ENCODE measurements at regions not wholly inside any gene's neighbourhood (a gene's known extent, or its start where the extent isn't known, plus 50 kb on each side); places are given as distances from the start of the nearest gene placed in this dataset.
"Not testable (repeated sequence)": the region's sequence is repeated elsewhere in the genome, so short reads cannot be mapped to it uniquely, and the experiment has no call there.

DNA sequence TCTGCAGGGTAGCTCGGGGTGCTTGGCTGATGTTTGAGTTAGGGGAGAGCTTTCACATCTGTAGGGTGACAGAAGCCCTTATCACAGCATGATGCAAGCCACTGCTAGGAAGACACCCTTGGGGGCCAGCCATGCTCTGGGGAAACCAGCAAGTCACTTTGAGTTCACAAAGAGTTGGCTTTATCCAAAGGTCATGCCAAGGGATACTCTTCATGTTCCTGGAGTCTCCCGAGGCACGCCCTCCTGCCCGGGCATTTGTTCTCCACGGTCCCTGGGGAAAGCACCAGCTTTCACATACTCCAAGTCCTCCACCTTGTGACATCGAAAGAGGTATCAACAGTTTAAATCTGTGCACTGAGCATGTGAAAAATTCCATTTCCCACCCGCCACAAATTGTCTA is 227.7 kb downstream of the VAPA start:
- no peaks in the 10 kb centered on the region for H3K9me3 ChIP-seq (ENCODE audit: control insufficient read depth, insufficient read depth, low read depth, low read length)
- H3K36me3 ChIP-seq (ENCODE audit: control insufficient read depth, insufficient read depth, low read length): no peaks in the 10 kb centered on the region
- no peak overlapping the region for H3K27ac ChIP-seq (ENCODE audit: low read depth, low read length)
- peaks cover 33% of the 10 kb centered on the region for H3K4me1 ChIP-seq (ENCODE audit: control insufficient read depth, insufficient read depth, low read length)
- no peak overlapping the region for H3K9ac ChIP-seq (ENCODE audit: low read length)
- H3K27me3 ChIP-seq (ENCODE audit: control insufficient read depth, insufficient read depth, low read length): no peaks in the 10 kb centered on the region
- H3K4me3 ChIP-seq (ENCODE audit: low read depth, low read length): no peak overlapping the region

- no peak overlapping the region for H3K4me3 ChIP-seq (ENCODE audit: low read depth, low read length)
- no peaks in the 10 kb centered on the region for H3K27me3 ChIP-seq (ENCODE audit: control insufficient read depth, insufficient read depth, low read length)
- H3K27ac ChIP-seq (ENCODE audit: low read depth, low read length): no peak overlapping the region
Observed at GRCh38 chr18:10142056-10142455, 228.2 kb downstream of the VAPA start.

GRCh38 chr18:10142496-10143160 is 228.8 kb downstream of the VAPA start:
- Histone ChIP-seq H3K27ac (ENCODE audit: low read depth, low read length) (no peak overlapping the region), H3K27me3 (ENCODE audit: control insufficient read depth, insufficient read depth, low read length) (no peaks in the 10 kb centered on the region)

More at GRCh38 chr18:10142056-10142455, 228.2 kb downstream of the VAPA start:
- Histone ChIP-seq H3K36me3 (ENCODE audit: control insufficient read depth, insufficient read depth, low read length) (no peaks in the 10 kb centered on the region), H3K4me1 (ENCODE audit: control insufficient read depth, insufficient read depth, low read length) (peaks cover 33% of the 10 kb centered on the region), H3K9me3 (ENCODE audit: control insufficient read depth, insufficient read depth, low read depth, low read length) (no peaks in the 10 kb centered on the region), H3K9ac (ENCODE audit: low read length) (no peak overlapping the region)

DNA sequence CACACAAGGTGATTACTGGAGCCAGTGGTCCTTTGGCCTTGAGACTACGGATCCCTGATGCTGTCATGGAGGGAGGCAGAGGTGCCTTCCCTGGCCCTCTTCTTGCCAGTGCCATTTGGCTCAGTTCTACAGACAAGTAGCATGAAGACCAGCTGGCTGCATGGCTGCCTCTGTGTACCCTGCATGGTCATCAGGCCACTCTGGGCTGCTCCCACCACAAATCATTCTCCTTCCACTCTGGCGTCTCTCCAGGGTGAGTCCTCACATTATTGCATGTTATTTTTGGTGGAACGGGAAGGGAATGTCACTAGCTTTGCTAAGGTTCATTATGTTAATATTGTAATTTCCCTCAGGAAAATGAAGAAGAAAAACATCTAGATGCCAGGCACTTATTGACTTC is 229.8 kb downstream of the VAPA start:
- Histone ChIP-seq H3K9ac (ENCODE audit: low read length) (no peak overlapping the region), H3K27ac (ENCODE audit: low read depth, low read length) (no peak overlapping the region), H3K4me3 (ENCODE audit: low read depth, low read length) (no peak overlapping the region), H3K27me3 (ENCODE audit: control insufficient read depth, insufficient read depth, low read length) (no peaks in the 10 kb centered on the region), H3K9me3 (ENCODE audit: control insufficient read depth, insufficient read depth, low read depth, low read length) (no peaks in the 10 kb centered on the region), H3K36me3 (ENCODE audit: control insufficient read depth, insufficient read depth, low read length) (no peaks in the 10 kb centered on the region), H3K4me1 (ENCODE audit: control insufficient read depth, insufficient read depth, low read length) (peaks cover 33% of the 10 kb centered on the region)

More at GRCh38 chr18:10142496-10143160, 228.8 kb downstream of the VAPA start:
- H3K36me3 ChIP-seq (ENCODE audit: control insufficient read depth, insufficient read depth, low read length): no peaks in the 10 kb centered on the region
- no peaks in the 10 kb centered on the region for H3K9me3 ChIP-seq (ENCODE audit: control insufficient read depth, insufficient read depth, low read depth, low read length)
- no peak overlapping the region for H3K4me3 ChIP-seq (ENCODE audit: low read depth, low read length)
- no peak overlapping the region for H3K9ac ChIP-seq (ENCODE audit: low read length)
- H3K4me1 ChIP-seq (ENCODE audit: control insufficient read depth, insufficient read depth, low read length): peaks cover 33% of the 10 kb centered on the region

- Histone ChIP-seq H3K9me3 (ENCODE audit: control insufficient read depth, insufficient read depth, low read depth, low read length) (no peaks in the 10 kb centered on the region), H3K27me3 (ENCODE audit: control insufficient read depth, insufficient read depth, low read length) (no peaks in the 10 kb centered on the region), H3K27ac (ENCODE audit: low read depth, low read length) (no peak overlapping the region), H3K9ac (ENCODE audit: low read length) (no peak overlapping the region), H3K4me1 (ENCODE audit: control insufficient read depth, insufficient read depth, low read length) (peaks cover 23% of the 10 kb centered on the region), H3K4me3 (ENCODE audit: low read depth, low read length) (no peak overlapping the region), H3K36me3 (ENCODE audit: control insufficient read depth, insufficient read depth, low read length) (no peaks in the 10 kb centered on the region)
Observed at GRCh38 chr18:10145546-10145945, 231.7 kb downstream of the VAPA start.

- Histone ChIP-seq H3K27ac (ENCODE audit: low read depth, low read length) (no peak overlapping the region), H3K36me3 (ENCODE audit: control insufficient read depth, insufficient read depth, low read length) (no peaks in the 10 kb centered on the region), H3K9me3 (ENCODE audit: control insufficient read depth, insufficient read depth, low read depth, low read length) (no peaks in the 10 kb centered on the region)
Observed at GRCh38 chr18:10147226-10147625, 233.4 kb downstream of the VAPA start.

DNA sequence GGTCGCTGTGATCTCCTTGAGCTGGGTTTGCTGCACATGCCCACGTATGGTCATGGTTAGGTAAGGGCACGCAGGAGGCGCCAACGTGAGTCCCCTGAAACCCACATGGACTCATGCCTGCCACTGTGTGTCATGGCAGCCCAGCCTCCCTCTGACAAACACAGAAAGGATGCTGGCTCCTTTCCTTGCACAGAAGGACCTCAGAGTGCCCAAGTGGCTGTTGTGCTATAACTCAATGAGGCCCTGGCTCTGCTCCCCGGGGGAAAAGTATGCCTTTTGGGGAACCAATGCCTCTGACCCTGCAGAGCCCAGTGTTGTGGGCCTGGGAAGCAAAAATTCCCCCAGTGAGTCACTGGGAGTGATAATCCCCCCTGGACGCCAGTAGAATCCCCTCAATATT is 233.9 kb downstream of the VAPA start:
- Histone ChIP-seq H3K27ac (ENCODE audit: low read depth, low read length) (no peak overlapping the region), H3K9me3 (ENCODE audit: control insufficient read depth, insufficient read depth, low read depth, low read length) (no peaks in the 10 kb centered on the region), H3K36me3 (ENCODE audit: control insufficient read depth, insufficient read depth, low read length) (no peaks in the 10 kb centered on the region), H3K27me3 (ENCODE audit: control insufficient read depth, insufficient read depth, low read length) (no peaks in the 10 kb centered on the region), H3K4me3 (ENCODE audit: low read depth, low read length) (no peak overlapping the region), H3K9ac (ENCODE audit: low read length) (no peak overlapping the region), H3K4me1 (ENCODE audit: control insufficient read depth, insufficient read depth, low read length) (peaks cover 6% of the 10 kb centered on the region; the same call in 1 of the 2 replicates)

More at GRCh38 chr18:10147226-10147625, 233.4 kb downstream of the VAPA start:
- Histone ChIP-seq H3K27me3 (ENCODE audit: control insufficient read depth, insufficient read depth, low read length) (no peaks in the 10 kb centered on the region), H3K9ac (ENCODE audit: low read length) (no peak overlapping the region), H3K4me3 (ENCODE audit: low read depth, low read length) (no peak overlapping the region), H3K4me1 (ENCODE audit: control insufficient read depth, insufficient read depth, low read length) (peaks cover 6% of the 10 kb centered on the region; the same call in 1 of the 2 replicates)

DNA sequence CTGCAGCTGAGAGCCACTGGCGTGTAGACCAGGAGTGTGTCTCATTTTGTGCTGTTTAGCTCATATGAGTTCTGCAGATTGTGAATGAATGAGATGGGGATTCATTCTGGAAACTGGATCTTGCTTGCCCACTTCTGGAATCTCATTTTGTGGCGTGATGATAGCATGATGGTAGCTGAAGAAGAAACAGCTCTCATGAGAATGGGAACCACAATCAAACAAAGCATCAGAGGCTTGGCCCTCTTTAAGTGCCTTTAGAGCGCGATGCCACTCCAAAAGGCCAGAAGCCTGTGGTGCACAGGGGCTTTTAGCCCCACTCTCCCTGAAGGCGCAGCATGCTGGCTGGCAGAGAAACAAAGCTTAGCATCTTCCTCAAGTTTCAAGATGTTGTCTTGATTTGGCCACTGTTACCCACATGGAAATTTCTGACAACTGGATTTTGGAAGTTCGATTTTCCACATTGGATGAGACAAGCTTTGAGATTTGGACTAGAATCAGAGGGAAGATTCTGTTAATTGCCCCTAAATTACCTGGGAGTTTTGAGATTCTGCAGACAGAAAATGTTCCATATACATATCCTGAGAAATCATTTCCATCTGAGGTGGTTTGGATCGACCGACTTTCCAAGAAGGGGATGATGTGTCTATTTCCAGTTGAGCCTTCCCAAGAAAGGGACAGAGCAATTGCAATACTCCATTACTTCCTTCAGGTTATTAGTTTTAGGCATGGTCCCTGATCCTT is 234.5 kb downstream of the VAPA start:
- H3K36me3 ChIP-seq (ENCODE audit: control insufficient read depth, insufficient read depth, low read length): no peaks in the 10 kb centered on the region
- H3K9me3 ChIP-seq (ENCODE audit: control insufficient read depth, insufficient read depth, low read depth, low read length): no peaks in the 10 kb centered on the region
- H3K27me3 ChIP-seq (ENCODE audit: control insufficient read depth, insufficient read depth, low read length): no peaks in the 10 kb centered on the region
- H3K27ac ChIP-seq (ENCODE audit: low read depth, low read length): no peak overlapping the region
- H3K9ac ChIP-seq (ENCODE audit: low read length): no peak overlapping the region
- no peak overlapping the region for H3K4me3 ChIP-seq (ENCODE audit: low read depth, low read length)
- H3K4me1 ChIP-seq (ENCODE audit: control insufficient read depth, insufficient read depth, low read length): peaks cover 6% of the 10 kb centered on the region; the same call in 1 of the 2 replicates

GRCh38 chr18:10149768-10150556 is 236.1 kb downstream of the VAPA start:
- no peaks in the 10 kb centered on the region for H3K36me3 ChIP-seq (ENCODE audit: control insufficient read depth, insufficient read depth, low read length)
- no peak overlapping the region for H3K9ac ChIP-seq (ENCODE audit: low read length)
- no peaks in the 10 kb centered on the region for H3K9me3 ChIP-seq (ENCODE audit: control insufficient read depth, insufficient read depth, low read depth, low read length)
- H3K4me1 ChIP-seq (ENCODE audit: control insufficient read depth, insufficient read depth, low read length): peaks cover 6% of the 10 kb centered on the region; the same call in 1 of the 2 replicates
- no peak overlapping the region for H3K27ac ChIP-seq (ENCODE audit: low read depth, low read length)
- H3K4me3 ChIP-seq (ENCODE audit: low read depth, low read length): no peak overlapping the region
- H3K27me3 ChIP-seq (ENCODE audit: control insufficient read depth, insufficient read depth, low read length): no peaks in the 10 kb centered on the region

DNA sequence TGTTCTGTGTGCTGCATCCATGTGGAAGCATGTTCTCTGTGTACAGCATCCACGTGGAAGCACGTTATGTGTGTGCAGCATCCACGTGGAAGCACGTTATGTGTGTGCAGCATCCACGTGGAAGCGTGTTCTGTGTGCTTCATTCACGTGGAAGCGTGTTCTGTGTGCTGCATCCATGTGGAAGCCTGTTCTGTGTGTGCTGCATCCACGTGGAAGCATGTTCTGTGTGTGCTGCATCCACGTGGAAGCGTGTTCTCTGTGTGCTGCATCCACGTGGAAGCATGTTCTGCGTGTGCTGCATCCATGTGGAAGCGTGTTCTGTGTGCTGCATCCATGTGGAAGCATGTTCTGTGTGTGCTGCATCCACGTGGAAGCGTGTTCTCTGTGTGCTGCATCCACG is 236.8 kb downstream of the VAPA start:
- not testable (repeated sequence) for H3K9me3 ChIP-seq (ENCODE audit: control insufficient read depth, insufficient read depth, low read depth, low read length); H3K27me3 ChIP-seq (ENCODE audit: control insufficient read depth, insufficient read depth, low read length); H3K36me3 ChIP-seq (ENCODE audit: control insufficient read depth, insufficient read depth, low read length); H3K9ac ChIP-seq (ENCODE audit: low read length); H3K27ac ChIP-seq (ENCODE audit: low read depth, low read length); H3K4me1 ChIP-seq (ENCODE audit: control insufficient read depth, insufficient read depth, low read length); H3K4me3 ChIP-seq (ENCODE audit: low read depth, low read length)

DNA sequence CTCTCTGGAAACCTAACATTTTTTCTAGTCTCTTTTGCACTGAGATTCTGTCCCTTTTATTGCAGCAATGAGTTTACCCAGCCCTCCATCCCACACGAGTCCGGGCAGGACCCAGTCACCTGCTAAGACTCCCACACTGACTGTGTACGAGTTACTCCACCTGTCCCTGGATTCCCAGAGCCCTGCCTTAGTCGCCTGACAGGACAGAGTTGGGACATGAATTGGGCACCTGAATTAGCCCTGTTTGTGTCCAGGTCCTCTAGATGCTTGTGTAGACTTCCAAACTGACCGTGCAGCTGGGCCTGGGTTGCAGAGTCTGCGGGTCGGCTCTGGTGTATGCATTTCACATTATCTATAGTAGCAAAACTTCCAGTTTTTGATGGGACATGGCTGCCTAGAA is 238.7 kb downstream of the VAPA start:
- no peaks in the 10 kb centered on the region for H3K36me3 ChIP-seq (ENCODE audit: control insufficient read depth, insufficient read depth, low read length)
- H3K9ac ChIP-seq (ENCODE audit: low read length): no peak overlapping the region
- H3K4me3 ChIP-seq (ENCODE audit: low read depth, low read length): no peak overlapping the region
- H3K27ac ChIP-seq (ENCODE audit: low read depth, low read length): no peak overlapping the region
- H3K4me1 ChIP-seq (ENCODE audit: control insufficient read depth, insufficient read depth, low read length): no peaks in the 10 kb centered on the region
- H3K27me3 ChIP-seq (ENCODE audit: control insufficient read depth, insufficient read depth, low read length): no peaks in the 10 kb centered on the region
- peaks cover 6% of the 10 kb centered on the region; the same call in 1 of the 2 replicates for H3K9me3 ChIP-seq (ENCODE audit: control insufficient read depth, insufficient read depth, low read depth, low read length)

Data from HUES6 (cell line).